Fibroblast of lung (primary cell): ENCODE measurements at regions not wholly inside any gene's neighbourhood (a gene's known extent, or its start where the extent isn't known, plus 50 kb on each side); places are given as distances from the start of the nearest gene placed in this dataset.

Experiments
- DNase-seq, 2 donors: peaks; one replicate each; pipeline versions ENCODE4 v3.0.0 to v3.0.0-alpha.2; 2010; ENCODE audit warnings: low read depth in 2 of 2
- H2AFZ ChIP-seq: 2 replicates; pipeline ENCODE4 v1.5.1; 2012; ENCODE audit warnings: low read length, control low read depth, inconsistent platforms
- H3K27ac ChIP-seq: 2 replicates; pipeline ENCODE4 v1.5.1; 2011; ENCODE audit warnings: low read length, control low read depth; ENCODE audit not compliant: insufficient read depth
- H3K27me3 ChIP-seq: 2 replicates; pipeline ENCODE4 v1.5.1; 2011; ENCODE audit warnings: mild to moderate bottlenecking, low read length; ENCODE audit not compliant: control insufficient read depth, insufficient read depth
- H3K36me3 ChIP-seq: 2 replicates; pipeline ENCODE4 v1.5.1; 2011; ENCODE audit warnings: low read length; ENCODE audit not compliant: control insufficient read depth, insufficient read depth
- H3K4me1 ChIP-seq: 2 replicates; pipeline ENCODE4 v1.5.1; 2011; ENCODE audit warnings: low read length; ENCODE audit not compliant: control insufficient read depth, insufficient read depth; ENCODE audit errors: extremely low read depth
- H3K4me2 ChIP-seq: 2 replicates; pipeline ENCODE4 v1.5.1; 2011; ENCODE audit warnings: low read length, control low read depth; ENCODE audit not compliant: insufficient read depth; ENCODE audit errors: extremely low read depth
- H3K4me3 ChIP-seq, 4 experiments: fragments of 200-600 bp in 1 of 4; sonication (generic) in 1 of 4; replicated peaks in 1 of 4; 2 replicates each; pipeline ENCODE4 v1.5.1; 2011 to 2016; ENCODE audit warnings: low read length in 4 of 4, low read depth in 3 of 4, mild to moderate bottlenecking in 3 of 4, control low read depth in 2 of 4, inconsistent platforms in 1 of 4, mixed read lengths in 1 of 4; ENCODE audit not compliant: insufficient read depth in 1 of 4; ENCODE audit errors: control extremely low read depth in 1 of 4
- H3K79me2 ChIP-seq: 2 replicates; pipeline ENCODE4 v1.5.1; 2012; ENCODE audit warnings: mild to moderate bottlenecking, low read length, inconsistent platforms; ENCODE audit not compliant: control insufficient read depth, insufficient read depth
- H3K9ac ChIP-seq: 2 replicates; pipeline ENCODE4 v1.5.1; 2011; ENCODE audit warnings: mild to moderate bottlenecking, low read length, control low read depth; ENCODE audit not compliant: insufficient read depth
- H3K9me3 ChIP-seq: 2 replicates; pipeline ENCODE4 v1.5.1; 2012; ENCODE audit warnings: low read depth, low read length; ENCODE audit not compliant: control insufficient read depth, insufficient read depth
- H4K20me1 ChIP-seq: 2 replicates; pipeline ENCODE4 v1.5.1; 2011; ENCODE audit warnings: low read length; ENCODE audit not compliant: control insufficient read depth, insufficient read depth; ENCODE audit errors: extremely low read depth
- CTCF ChIP-seq, 2 donors: IDR thresholded peaks in 1 of 2; conservative IDR thresholded peaks in 1 of 2; 1 replicate in 1 of 2; 2 replicates in 1 of 2; pipeline ENCODE4 v1.5.1; 2011 to 2012; ENCODE audit warnings: low read length in 2 of 2, control low read depth in 1 of 2, inconsistent platforms in 1 of 2, low read depth in 1 of 2, mild to moderate bottlenecking in 1 of 2
- EZH2 ChIP-seq: IDR thresholded peaks from 2 replicates; pipeline ENCODE4 v1.5.1; 2012; ENCODE audit warnings: low read length, control low read depth, mild to moderate bottlenecking; ENCODE audit errors: missing control alignments

- Histone ChIP-seq H2AFZ (no peak overlapping the region), H4K20me1 (no peaks in the 10 kb centered on the region), H3K4me2 (no peak overlapping the region), H3K4me3 (no peak overlapping the region), H3K9ac (no peak overlapping the region), H3K27ac (no peak overlapping the region), H3K36me3 (no peaks in the 10 kb centered on the region), H3K79me2 (no peaks in the 10 kb centered on the region), H3K4me1 (peaks cover 2% of the 10 kb centered on the region), H3K27me3 (no peaks in the 10 kb centered on the region), H3K9me3 (no peaks in the 10 kb centered on the region)
- TF ChIP-seq CTCF (conservative IDR thresholded peaks at IDR 0.05 in 1 of 2, IDR thresholded peaks at IDR 0.05 in 1 of 2; ENCODE audit: low read depth in 1 of 2, low read length in 2 of 2): no peak
- TF ChIP-seq EZH2: no peak
- peak in 1 of 2 donors; percentile 45 for DNase-seq
Observed at GRCh38 chrX:16488959-16489358, 161.0 kb upstream of the S100G start.

GRCh38 chrX:16491461-16491860, 158.5 kb upstream of the S100G start:
- no peaks in the 10 kb centered on the region for H4K20me1 ChIP-seq
- H3K9me3 ChIP-seq: no peaks in the 10 kb centered on the region
- peak in 1 of 2 donors; percentile 12 for DNase-seq
- no peak overlapping the region for H3K4me2 ChIP-seq
- TF ChIP-seq EZH2: no peak
- no peak for TF ChIP-seq CTCF (conservative IDR thresholded peaks at IDR 0.05 in 1 of 2, IDR thresholded peaks at IDR 0.05 in 1 of 2; ENCODE audit: low read depth in 1 of 2, low read length in 2 of 2)
- no peak overlapping the region for H3K27ac ChIP-seq
- no peaks in the 10 kb centered on the region for H3K4me1 ChIP-seq
- no peak overlapping the region for H2AFZ ChIP-seq
- no peaks in the 10 kb centered on the region for H3K79me2 ChIP-seq
- H3K36me3 ChIP-seq: no peaks in the 10 kb centered on the region
- no peaks in the 10 kb centered on the region for H3K27me3 ChIP-seq
- no peak overlapping the region for H3K4me3 ChIP-seq
- no peak overlapping the region for H3K9ac ChIP-seq

GRCh38 chrX:16496175-16496574, 153.8 kb upstream of the S100G start:
- H3K4me3 ChIP-seq: no peak overlapping the region
- H3K4me1 ChIP-seq: no peaks in the 10 kb centered on the region
- no peaks in the 10 kb centered on the region for H3K9me3 ChIP-seq
- H4K20me1 ChIP-seq: no peaks in the 10 kb centered on the region
- no peak overlapping the region for H3K27ac ChIP-seq
- no peaks in the 10 kb centered on the region for H3K36me3 ChIP-seq
- TF ChIP-seq EZH2 (no peak), CTCF (conservative IDR thresholded peaks at IDR 0.05 in 1 of 2, IDR thresholded peaks at IDR 0.05 in 1 of 2; ENCODE audit: low read depth in 1 of 2, low read length in 2 of 2) (no peak)
- no peaks in the 10 kb centered on the region for H3K79me2 ChIP-seq
- H3K4me2 ChIP-seq: no peak overlapping the region
- no peak for DNase-seq
- no peak overlapping the region for H2AFZ ChIP-seq
- no peak overlapping the region for H3K9ac ChIP-seq
- no peaks in the 10 kb centered on the region for H3K27me3 ChIP-seq
